GM21529 (cell line): ENCODE measurements at regions not wholly inside any gene's neighbourhood (a gene's known extent, or its start where the extent isn't known, plus 50 kb on each side); places are given as distances from the start of the nearest gene placed in this dataset.
A peak's percentile ranks its signal among the peaks of the same experiment; 100 is the strongest.

ENCODE experiments used
- ATAC-seq: cut with Tn5 transposase; IDR thresholded peaks from one replicate; pipeline ENCODE4 v1.9.1; 2021; ENCODE audit not compliant: unreplicated experiment

DNA sequence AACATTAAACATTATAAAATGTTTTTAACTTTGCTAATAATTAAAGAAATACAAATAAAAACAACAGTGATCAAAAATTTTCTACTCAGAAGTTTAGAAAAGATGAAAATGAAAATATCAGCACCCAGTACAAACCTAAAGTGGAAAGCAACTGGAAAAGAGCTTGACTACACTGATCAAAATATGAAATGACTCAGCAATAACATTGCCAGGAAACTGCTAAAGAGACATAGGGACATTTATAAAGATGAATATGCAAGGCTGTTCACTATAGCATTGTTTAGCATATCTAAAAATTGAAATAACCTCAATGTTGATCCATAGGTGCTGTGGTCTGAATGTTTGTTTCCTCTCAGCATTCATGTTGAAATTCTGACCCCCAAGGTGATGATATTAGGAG is 88.5 kb upstream of the NOCT start:
- no peak for ATAC-seq

GRCh38 chr4:138925495-138925894 is 90.1 kb upstream of the NOCT start:
- ATAC-seq, result no peak

DNA sequence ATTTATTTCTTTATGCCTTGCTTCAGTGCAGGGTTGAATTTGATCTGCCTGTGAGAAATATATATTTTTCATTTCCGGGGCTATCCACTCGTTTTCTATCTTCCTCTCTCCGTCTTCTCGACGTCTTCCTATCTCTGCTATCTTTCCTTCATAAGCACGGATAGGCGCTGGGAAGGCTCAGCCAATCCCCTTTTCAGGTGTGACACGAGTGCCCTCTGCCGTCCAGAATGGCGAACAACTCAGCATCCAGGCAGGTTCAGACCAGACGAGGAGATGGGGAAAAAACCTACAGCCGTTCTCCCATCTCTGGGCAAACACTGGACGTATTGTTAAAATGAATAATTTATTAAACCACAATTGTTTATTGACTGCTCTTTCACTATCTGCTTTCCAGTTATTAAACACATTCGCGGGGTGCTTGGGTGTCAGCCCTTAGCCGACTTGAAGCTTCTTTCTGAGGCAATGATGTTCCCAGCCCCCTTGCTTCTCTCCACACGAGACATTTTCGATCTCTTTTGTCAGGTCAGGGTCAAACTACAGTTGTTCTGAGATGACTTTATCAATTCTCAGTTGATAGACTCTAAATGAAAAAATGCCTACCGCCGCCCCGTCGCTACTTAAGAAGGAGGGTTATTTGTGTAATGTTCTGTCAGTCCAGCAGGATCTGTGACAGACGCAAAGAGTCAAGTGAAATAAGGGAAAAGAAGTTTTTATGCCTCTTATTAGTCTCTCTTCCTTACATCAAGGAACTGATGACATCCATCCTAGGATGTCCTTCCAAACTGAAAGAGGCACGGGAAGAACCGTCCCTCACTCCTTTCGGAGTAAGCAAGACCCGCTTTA is 96.3 kb upstream of the NOCT start:
- peak; percentile 93 for ATAC-seq

DNA sequence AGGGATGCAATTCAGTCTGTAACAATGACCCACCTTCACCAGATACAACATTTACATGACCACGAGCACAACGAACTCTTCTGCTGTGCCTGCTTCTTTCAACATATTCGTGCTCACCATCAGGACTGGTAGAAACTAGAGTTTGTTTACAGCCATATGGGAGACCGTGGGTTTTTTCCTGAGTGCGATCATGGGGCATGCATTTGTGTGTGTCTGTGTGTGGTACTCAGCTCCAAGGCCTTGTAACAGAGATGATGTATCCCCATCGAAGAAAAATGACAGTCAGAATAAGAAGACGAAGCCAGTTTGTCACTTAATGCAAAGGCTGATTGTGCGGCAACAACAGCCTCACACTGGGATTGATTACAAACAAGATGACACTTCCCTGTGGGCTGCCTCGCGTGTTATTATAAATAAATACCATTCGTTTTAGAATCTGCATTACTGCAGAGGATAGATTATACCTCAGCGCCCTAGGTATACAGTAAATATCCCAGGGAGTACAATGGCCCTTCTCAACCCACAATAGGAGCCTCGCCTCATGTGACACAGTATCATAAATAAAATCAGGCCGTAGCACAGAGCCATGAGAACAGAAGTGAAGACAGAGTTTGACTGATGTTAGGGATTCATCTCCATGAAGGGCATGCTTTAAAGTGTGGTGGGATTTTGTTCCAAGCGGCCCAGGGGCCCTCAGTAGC is 97.3 kb upstream of the NOCT start:
- ATAC-seq, result no peak

DNA sequence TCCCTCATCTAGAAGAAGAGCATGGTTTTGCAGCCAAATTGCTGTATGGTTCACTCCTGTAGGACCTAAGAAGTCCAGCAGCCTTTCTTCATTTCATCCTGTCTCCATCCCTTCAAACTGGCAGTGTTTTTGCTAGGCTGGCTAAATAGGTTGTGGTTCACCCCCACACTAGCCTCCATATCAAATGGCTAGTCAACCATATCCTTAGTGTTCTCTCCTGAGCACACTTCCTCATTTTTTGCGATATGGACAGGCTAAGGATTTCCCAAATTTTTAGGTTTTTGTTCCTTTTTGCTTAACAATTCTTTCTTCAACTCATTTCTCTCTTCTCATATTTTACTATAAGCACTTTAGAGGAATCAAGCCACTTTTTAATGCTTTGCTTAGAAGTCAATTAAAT is 98.8 kb upstream of the NOCT start:
- ATAC-seq, result no peak

GRCh38 chr4:138915756-138916155 is 99.8 kb upstream of the NOCT start:
- ATAC-seq, result no peak

DNA sequence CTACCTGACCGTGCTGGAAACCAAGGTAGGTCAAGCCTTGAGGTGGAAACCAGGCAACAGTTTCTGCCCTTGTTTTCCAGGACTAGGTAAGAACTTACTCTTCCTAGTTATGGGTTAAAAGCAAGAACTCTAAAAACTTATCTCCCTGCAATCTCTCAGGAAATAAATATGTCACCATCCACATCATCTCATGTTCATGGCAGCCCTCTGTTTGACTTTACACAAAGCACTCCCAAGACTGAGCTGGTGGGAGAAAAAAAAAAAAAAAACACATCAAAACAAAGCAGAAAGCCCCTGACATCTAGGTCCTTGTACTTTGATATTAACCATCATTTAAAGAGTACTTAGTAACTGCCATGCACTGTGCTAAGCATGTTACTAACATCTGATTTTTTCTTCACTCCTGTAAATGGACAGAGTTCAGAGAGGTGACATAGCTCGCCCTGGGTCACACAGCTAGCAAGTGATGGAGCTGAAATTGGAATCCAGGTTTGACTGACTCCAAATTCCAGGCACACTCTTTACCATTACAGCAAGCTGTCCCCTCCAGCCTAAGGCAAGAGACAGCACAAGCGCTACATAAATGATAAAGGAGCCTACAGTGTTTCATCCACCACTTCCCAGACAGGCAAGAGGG is 102.8 kb upstream of the NOCT start:
- no peak for ATAC-seq

DNA sequence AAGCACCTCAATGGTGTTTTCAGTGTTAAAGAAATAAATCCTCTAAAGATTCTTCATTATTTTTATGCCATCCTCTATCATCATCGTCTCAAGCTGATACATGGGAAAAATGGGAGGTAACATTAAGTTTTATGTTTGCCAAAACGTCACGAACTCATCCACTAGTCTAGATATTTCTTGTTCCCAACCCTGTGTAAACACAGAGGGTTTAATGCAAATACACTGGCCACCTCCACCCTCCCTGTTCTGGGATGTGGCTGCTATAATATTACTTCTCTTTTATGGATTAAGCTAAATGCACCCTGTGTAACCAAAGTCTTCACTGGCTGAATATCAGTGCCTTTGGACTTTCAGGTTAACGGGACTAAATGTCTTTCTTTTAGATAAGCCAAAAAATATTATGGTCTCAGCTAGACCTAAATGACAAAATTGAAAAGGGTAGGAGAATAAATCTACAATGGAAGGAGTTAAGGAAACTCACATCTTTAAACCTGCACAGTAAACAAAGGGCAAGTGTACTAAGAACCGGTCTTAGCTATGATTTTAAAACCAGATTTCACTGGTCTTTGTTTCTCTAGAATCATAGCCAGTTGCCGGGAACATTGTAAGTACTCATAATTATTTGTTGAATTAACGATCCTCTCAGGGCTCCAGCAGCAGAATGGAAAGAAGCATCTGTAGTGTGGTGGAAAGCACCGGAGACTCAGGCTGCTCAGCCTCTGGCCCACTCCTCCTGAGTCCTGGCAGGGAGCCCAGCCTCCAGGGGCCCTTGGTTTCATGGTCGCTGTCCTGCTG is 103.5 kb upstream of the NOCT start:
- no peak for ATAC-seq

- no peak for ATAC-seq
Observed at GRCh38 chr4:138910914-138911336, 104.7 kb upstream of the NOCT start.

DNA sequence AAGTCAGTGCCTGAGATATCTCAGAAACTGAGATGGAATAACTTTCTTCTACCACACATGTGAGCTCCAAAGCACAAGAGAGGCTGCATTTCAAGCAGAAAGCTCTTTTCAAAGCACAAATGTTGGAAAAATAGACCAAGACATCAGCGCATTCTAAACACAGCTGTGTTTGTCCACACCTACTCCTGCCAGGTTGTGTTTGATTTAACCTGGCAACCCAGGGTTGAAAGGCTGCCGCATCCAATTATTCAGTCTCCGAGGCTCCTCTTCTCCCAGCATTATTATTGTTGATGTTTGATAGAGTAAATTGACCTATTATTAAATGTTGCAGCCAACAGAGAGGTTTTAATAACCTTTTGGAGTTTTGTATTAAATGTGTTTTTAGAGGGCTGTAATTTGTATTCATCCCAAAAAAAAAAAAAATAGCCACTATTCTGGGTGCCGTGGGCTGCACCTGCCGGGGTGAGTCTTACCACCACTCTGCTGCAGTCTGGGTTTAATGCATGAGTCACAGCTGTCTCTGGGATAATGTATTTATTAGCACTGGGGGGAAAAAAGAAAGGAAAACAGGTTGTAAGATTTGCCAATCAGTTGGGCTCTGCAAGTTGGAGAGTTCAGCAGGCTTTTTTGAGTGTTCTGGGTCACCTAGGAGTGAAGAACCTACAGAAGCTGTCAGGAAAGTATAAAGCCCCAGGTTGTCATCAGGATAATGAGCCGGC is 105.2 kb upstream of the NOCT start:
- ATAC-seq, result no peak

- ATAC-seq, result no peak
Observed at GRCh38 chr4:138909587-138909986, 106.0 kb upstream of the NOCT start.

- no peak for ATAC-seq
Observed at GRCh38 chr4:138908134-138908533, 107.4 kb upstream of the NOCT start.

GRCh38 chr4:138907174-138907573 is 108.4 kb upstream of the NOCT start:
- no peak for ATAC-seq

DNA sequence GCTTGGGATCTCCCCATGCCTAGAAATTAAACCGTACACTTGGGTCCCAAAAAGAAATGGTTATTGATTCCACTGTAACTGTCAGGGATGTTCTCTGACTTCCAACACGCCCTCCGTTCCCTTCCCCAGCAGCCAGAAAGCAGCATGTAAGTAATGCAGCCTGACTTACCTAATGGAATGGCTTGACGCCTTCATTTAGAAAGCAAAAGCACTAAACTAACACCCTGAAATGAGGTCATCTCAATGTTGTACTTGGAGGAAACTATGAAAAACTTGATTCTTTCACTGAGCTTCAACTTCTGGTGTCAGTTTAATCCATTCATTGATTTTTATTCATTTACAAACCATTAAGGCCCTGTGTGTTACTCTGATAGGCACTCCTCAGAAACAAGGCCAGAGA is 110.8 kb upstream of the NOCT start:
- no peak for ATAC-seq

- ATAC-seq, result no peak
Observed at GRCh38 chr4:138903185-138903584, 112.4 kb upstream of the NOCT start.

- no peak for ATAC-seq
Observed at GRCh38 chr4:138902705-138903104, 112.9 kb upstream of the NOCT start.

DNA sequence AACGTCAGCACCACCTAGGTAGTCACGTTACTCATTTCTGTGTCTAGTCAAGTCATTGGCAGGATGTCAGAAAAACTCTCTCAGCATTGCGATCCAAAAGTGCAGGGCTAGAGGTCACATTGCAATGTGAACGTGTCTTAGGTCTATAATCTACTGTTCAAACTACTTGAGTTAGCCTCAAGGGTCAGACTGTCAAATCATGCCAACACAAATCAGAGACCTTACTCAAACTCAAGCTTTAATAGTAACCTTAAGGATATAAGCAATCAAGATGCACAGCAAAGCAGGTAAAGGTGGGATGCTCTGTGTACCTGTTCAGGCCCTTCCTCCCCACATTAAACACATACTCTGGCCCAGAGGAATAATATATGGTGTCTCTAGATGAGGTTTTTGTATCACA is 114.4 kb upstream of the NOCT start:
- ATAC-seq, result no peak

DNA sequence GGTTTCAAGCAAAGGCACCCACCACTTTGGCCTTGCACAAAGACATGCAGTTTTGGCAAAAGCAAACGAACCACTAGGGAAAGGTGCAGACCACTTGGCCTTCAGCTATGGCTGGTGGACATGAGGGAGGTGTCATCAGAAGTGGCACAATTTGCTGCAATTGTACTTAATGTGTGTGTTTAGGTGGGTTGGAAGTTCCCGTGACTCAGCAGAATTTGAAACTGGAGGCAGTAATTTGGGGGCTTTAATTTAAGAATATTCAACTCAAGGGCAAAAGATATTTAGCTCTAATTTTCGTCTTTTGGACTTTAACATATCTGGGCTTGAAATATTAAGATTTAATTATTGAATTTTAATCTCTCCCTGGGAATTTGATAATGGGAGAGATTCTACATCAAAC is 115.6 kb upstream of the NOCT start:
- no peak for ATAC-seq

DNA sequence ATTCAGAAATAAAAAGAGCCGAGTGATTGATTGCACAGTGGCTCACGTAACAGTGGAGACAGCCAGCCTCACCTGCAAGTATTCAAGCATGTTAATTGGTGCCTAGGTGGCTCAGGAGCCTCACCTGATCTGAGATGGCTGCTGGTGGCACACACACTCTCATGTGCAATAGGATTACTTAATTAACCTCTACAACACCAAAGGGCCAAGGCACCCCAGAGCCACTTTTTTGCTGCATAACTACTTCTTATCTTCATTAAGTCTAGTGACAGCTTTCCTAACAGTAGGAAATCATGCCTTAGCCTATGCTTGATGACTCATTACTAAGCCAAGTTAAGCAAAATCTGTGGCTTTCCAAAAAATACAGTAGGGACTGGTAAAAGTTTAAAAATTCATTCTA is 117.3 kb upstream of the NOCT start:
- ATAC-seq, result no peak

GRCh38 chr4:138897811-138898226 is 117.8 kb upstream of the NOCT start:
- ATAC-seq, result no peak

DNA sequence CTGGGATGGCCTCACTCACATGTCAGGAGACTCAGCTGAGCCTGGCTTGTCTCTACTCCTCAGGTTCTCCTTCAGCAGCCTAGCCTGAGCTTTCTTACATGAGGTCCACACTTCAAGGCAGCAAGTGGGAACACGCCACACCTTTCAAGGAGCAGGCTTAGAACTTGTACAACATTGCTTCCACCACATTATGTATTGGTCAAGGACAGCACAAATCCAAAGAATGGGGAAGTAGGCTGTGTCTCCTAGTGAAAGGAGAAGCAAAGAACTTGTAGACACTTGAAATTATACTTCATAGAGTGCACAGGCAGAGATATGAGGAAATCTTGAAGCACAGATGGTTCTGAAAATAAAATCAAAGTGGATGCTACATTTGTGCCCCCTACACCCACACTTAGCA is 120.9 kb upstream of the NOCT start:
- ATAC-seq, result no peak
